NCI-H2196 treated with DMSO at 0.1 percent for 48 hours (cell line): ENCODE measurements at regions not wholly inside any gene's neighbourhood (a gene's known extent, or its start where the extent isn't known, plus 50 kb on each side); places are given as distances from the start of the nearest gene placed in this dataset.
"Not testable (repeated sequence)": the region's sequence is repeated elsewhere in the genome, so short reads cannot be mapped to it uniquely, and the experiment has no call there.

Source experiments
- DNase-seq: peaks from one replicate; lab custom pipeline; 2025; ENCODE audit not compliant: unreplicated experiment; lab: John Stamatoyannopoulos, UW

DNA sequence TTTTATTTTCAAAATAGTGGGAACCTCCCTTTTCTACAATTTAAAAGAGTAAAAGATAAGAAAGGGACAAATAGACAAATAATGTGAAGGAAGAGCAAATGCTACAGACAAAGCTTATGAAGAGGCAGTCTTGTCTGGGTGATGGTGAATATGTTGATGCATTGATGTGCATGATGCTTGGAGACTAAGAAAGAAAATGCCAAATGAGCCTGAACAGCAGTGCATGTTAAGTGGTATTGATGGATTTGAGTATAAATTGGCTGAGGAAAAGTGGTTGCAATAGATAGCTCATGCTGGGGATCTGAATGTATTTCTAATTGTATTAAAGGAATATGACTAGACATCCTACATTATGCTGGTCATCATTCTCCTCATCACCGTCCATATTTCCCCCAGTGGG, 268.6 kb upstream of the ANO5 start:
- no peak for DNase-seq

DNA sequence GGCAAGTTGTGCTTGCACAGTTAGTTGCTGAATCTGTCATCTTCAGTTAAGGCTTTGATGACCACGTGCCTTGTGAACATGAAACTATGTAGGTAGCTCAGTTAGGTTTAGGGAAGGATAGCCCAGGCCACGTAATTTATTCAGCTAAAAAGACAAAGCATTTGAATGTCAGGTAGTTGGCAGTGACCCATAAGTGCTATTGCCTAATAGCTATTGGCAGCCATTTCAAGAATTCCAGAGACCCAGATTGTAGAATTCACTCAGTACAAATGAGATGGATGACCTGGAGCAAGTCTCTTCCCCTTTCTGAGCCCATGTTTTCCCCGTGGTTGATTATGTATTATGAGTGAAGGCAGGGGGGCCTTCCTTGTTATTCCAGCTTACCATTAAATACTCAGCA, 265.3 kb upstream of the ANO5 start:
- DNase-seq, result no peak

DNA sequence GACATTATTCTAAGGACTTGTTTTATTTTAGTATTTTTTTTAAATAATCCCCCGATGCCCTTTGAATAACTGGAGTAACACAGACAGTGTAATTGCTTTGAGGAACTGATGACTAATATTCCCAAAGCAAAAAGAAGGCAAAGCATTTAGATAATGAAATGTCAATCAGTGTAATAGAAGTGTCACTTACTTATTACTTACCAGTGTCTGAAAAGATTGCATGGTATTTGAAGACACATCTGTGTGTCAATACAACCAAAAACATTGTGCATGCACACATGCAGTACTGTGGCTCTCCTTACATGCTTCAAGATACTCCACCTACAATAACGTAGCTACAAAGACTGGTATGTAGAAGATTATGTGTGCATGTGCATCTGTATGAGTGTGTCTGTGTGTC, 264.0 kb upstream of the ANO5 start:
- DNase-seq, result no peak

DNA sequence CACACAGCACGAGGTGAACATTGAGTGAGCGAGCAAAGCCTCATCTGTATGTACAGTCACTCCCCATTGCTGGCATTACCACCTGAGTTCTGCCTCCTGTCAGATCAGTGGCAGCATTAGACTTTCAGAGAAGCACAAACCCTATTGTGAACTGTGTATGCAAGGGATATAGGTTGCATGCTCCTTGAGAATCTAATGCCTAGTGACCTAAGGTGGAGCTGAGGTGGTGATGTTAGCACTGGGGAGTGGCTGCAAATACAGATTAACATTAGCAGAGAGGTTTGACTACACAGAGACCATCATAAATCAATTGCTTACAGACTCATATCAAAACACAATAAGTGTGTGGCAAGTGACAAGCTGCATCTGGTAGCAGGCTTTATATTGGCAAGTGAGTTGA, 262.5 kb upstream of the ANO5 start:
- DNase-seq, result no peak

DNA sequence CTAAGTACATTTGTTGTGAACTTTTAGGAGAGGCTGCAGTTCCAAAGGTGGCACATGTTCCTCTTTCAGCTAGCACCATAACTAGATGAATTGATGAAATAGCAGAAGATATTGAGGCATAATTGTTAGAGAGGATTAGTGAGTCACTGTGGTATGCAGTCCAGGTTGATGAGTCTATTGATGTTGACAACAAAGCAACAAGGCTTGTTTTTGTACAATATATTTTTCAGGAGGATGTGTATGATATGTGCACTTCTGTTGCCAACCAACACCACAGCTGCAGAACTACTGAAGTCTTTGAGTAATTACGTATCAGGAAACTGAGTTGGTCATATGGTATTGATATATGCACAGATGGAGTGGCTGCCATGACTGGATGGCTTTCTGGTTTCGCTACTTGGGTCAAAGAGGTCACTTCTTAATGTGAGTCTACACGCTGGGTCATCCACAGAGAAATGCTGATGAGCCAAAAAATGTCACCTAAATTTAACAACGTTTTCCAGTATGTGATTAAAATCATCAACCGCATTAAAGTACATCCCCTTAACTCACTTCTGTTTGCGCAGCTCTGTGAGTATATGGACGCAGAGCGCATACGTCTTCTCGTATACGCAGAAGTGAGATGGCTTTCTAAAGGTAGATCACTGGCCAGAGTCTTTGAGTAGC, 261.3 kb upstream of the ANO5 start:
- no peak for DNase-seq

DNA sequence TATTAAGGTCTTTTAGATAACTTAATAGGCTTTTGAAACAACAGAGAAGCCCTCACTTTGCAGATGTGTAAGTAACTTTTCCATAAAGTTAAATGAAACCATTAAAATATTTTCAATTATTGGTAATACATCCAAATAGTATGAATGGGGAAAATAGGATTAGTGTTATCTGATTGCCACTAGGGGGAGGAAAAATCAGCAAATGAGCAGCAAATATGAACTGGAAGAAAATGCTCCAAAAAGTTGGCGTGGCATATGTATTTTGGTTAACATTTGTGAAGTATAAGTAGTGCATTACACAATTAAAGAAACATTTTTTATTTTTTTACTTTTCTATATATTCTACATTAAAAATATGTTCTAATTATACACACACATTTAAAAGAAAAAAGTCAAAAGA, 259.8 kb upstream of the ANO5 start:
- no peak for DNase-seq

DNA sequence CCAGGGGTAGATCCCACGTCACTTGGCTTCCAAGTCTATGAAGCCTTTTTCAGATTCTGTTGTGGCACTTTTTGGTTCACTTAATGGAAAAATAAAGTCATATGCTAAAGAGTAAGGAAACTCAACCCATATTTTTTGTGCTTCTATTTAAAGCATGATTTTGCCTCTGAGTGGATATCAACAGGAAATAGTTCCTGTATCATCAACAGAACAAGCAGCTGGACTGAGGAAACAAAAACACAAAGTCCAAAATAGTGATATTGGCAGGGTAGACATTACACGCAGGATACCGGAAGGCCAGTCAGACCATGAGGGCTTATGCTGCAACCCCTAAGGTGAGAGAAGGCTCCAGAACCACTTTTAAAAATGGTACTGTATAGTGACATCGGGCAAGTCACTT, 248.3 kb upstream of the ANO5 start:
- DNase-seq, result no peak

DNA sequence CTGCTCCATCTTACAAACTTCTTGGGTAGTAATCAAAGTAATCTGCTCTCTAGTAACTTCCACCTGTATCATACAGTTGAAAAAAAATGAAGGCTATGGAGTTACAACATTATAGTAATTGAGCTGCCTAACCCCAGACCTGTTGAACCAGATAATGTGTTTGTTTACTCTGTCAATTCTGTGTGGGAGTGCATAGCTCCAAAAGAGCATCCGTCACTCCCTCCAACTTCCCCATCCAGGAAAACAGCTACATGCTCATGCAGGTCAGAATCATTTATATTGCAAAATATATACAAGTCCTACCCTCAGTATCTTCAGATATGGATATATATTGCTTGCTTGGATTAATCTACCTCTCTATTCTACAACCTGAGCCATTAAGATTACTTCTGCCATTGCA, 244.0 kb upstream of the ANO5 start:
- no peak for DNase-seq

DNA sequence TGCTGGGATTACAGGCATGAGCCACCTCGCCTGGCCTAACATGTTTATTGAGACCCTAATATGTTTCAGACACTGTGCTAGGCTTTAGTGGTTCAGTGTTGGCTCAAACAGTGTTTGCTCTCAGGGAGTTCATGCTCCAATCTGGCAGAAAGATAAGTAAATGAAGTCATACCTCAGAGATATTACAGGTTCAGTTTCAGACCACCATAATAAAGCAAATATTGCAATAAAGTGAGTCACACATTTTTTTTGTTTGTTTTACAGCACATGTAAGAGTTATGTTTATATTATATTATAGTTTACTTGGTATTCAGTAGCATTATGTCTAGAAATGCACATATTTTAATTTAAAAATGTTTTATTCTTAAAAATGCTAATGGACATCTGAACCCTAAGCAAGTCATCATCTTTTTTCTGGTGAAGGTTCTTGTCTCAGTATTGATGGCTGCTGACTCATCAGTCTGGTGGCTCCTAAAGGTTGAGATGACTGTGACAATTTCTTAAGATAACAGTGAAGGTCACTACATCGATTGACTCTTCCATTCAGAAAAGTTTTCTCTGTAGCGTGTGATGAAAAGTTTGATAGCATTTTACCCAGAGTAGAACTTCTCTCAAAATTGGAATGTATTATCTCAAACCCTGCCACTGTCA, 243.0 kb upstream of the ANO5 start:
- DNase-seq, result no peak

DNA sequence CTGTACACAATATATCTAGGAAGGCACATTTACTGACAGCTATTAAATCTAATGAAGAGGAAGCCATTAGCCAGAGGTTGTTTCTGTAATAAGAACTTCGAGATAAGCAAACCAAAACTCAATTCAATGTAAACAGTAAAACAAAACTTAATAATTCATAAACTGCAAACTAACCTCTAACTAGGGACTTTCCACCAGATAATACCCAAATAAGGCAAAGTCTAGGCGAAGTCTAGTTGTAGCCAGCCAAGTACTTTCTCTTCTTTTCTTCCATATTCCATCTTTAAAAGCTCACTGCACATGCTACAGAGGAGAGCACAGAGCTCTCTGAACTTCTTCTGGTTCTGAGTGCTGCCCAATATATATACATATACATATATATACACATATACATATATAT, 229.9 kb upstream of the ANO5 start:
- DNase-seq, result no peak

DNA sequence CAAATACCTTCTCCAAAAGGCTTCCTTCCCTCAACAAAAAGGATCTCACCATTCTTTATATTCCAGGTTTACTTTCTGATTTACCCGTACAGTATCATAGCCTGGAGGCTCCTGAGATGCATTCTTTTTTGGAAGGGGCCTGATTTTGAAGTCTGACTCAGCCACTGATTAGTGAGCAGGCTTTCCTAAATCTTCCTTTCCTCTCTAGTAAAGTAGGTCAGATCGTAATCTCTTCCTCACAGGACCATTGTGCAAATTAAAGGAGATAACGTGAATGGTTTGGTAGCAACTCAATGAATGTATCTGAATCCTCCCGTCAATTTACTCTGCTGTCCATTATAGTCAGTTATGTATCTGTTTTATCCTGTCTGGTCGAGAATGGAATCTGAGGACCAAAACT, 227.7 kb upstream of the ANO5 start:
- DNase-seq, result no peak

DNA sequence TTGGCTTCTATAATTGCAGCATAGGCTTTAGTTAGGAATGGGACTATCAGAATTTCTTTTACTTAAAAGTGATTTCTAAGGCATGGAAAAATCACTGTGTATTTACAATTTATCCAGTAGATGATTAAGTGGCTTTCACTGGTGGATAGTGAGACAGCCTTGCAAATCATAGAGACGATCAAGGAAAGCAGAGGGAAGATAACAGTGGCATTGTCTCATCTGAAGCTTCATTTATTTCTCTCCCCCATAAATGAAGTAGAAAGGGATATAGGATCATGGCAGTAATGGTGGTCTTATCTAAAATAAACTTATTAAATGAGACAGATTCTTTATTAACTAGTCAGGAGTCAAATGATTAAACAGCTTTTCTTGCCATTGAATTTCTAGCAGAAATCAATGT, 224.2 kb upstream of the ANO5 start:
- no peak for DNase-seq

DNA sequence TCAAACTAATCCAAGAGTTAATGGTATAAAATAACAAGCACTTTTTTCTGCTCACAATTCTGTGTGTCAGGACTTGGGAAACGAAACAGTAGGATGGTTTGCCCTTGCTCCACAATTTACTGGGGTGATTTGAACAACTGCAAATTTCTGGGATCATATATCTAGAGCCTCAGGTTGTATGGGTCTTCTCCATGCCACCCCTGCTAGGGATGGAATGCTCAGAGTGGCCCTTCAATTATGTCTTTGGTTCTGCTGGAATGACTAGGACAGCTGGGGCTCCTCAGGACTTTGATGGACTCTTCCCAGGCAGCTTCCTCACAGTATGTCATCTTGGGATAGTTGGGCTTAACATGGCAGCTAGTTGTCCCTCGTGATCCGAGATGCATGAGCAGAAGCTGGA, 223.0 kb upstream of the ANO5 start:
- DNase-seq, result no peak

DNA sequence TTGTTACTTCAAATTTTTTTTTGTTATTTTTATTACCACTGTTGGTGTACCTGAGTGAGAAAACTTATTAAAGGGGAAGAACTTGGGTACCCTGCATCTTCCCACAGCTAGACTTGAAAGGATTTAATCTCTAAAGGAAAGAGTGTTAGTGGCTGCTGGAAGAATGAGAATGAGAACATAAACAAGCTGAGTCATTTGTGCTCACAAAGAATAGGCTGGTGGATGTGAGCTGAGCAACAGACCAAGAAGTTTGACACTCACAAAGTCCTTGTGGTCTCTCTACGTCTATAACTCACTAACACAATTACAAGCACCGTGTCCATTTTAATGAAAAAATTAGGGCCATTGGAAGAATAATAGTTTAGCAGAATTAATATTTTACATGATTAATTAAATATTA, 217.6 kb upstream of the ANO5 start:
- no peak for DNase-seq

DNA sequence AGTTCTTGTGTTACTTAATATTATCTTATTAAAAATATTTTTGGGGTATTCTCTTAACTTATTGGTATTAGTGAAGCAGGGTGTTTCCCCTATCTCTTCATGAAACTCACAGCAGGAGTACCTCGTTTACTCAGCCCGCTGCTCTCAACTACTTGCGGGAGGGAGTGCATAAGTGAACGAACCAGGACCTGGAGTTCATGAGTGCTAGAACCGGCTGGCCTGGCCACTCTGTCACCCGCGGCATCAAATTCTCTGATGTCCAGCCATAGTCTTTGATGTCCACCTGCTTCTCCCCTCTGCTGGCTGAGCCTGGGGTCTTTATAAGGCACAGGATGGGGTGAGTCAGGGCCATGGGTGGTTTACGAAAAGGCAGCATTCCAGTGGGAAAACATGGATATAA, 216.7 kb upstream of the ANO5 start:
- no peak for DNase-seq

DNA sequence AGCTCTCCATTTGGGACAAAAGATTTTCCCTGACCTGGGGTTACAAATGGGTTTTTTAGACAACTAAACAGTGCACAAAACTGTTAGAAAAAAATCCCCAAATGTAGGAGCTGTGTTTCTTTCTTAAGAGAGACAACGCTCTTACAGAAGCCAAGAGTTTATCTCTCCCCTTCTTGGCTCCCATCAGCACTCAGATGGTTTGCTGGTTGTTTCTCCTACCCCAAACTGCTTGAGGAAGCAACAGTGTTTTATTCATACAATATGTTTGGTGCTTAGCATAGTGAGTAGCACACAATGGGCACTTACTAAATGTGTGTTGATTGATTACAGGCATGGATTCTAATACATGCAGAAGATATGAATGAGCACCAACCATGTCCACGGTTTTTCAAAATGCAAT, 209.5 kb upstream of the ANO5 start:
- DNase-seq, result no peak

DNA sequence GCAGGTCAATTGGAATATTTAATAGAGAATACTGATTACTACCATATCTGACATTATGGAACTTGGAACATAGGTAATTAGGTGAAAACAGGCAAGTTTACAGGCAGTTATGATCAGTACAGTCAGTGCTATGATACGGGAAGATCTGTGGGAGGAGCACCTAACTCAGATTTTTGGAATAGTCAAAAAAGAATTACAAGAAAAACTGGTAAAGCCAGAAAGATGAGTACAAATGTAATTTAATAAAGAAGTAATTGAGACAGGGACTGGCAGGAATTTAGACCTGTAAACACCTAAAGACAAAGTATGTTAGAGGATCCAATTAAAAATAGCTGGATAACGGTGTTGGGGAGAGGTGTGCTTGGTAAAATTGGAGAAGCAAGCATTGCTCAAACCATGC, 206.5 kb upstream of the ANO5 start:
- no peak for DNase-seq

DNA sequence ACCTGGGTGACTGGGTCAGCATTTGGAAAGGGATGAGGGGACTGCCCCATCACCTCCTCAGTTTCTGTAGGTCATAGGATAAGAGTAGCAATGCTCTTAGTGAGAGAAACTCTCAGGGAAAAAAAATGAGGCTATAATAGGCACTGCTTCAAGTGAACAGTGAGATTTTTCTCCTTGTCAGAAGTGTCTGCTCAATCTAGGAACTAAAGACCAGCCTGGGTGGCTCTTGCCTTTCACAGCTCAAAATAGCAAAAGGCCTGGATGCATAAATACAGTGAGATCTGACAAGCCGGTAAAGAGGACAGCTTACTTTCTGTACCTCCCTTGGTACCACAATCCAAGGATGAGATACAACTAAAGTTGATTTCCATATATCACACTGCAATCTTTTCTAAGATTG, 205.6 kb upstream of the ANO5 start:
- DNase-seq, result no peak

DNA sequence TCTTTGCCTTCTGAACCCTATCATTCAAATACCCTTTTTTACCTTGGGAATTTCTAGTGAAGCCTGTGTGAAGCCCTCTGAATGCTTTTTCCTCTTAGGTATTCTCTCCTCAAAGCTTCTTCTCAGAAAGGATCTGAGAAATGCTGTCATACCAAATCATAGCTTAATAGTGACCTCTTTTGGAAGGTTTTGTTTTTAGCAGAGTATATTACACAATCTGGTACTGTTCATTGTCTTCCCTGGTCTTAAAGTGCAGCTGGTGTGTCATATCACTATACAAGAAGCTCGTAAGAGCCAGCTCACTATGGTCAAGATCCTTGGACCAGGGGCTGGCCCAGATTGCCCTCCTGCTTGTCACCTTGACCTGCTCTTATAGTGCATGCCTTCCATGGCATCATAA, 204.4 kb upstream of the ANO5 start:
- no peak for DNase-seq

DNA sequence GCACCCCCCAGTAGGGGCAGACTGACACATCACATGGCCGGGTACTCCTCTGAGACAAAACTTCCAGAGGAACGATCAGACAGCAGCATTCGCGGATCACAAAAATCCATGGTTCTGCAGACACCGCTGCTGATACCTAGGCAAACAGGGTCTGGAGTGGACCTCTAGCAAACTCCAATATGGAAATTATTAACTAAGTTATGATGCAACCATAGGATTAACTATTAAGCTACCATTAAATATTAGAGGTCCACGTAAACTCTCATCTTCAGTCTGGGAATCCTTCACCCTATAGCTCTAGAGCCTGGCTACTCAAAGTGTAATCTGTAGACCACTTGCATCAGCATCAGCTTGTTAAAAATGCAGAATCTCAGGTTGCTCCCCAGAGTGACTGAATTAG, 191.1 kb upstream of the ANO5 start:
- not testable (repeated sequence) for DNase-seq

DNA sequence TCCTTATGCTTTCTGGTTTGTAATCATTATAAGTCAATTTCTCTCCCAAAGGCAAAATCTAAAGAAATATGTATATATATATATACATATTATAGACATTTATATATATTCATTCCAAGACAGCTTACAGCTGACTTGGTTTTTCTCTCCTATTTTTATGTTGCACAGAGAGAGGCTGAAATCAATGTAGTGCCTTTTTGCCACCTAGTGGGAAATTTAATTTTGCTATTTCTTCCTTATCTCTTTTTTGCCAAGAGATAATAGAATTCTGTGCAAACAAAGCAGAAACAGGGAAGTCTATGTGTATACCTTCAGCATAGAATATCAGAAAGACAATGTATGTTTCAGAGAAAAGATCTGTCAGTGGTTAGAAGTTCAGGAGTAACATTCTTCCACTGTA, 186.0 kb upstream of the ANO5 start:
- no peak for DNase-seq

DNA sequence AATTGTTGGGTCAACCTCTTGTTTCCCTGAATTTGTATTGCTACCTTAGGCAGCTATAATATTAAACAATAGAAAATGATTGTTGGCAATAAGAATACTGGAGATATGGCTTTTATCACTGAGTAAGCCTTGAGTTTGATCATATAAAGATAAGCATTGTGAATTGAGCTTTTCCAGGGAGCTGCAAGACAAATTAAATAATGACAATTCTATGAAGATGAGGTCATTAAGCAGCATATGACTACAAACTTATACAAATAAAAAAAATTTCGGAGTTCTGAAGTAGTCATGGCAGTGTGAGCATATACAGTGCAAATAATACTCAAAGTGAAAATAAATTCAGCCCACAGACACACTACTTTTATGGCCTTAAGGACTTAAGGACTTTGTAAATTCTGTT, 161.1 kb upstream of the ANO5 start:
- DNase-seq, result no peak

DNA sequence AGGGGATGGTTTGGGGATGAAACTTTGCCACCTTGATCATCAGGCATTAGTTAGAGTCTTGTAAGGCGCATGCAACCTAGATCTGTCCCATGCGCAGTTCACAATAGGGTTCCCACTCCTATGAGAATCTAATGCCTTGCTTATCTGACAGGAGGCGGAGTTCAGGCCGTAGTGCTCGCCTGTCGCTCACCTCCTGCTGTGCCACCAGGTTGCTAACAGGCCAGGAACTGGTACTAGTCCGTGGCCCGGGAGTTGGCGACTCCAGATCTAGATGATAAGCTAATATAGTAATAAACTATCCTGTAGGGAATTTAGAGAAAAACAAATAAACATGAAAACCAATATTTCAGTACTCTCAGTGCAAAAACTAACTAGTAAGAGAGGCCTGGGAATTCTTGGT, 155.4 kb upstream of the ANO5 start:
- no peak for DNase-seq
